Midbrain (tissue), 1 donor: ENCODE measurements at regions not wholly inside any gene's neighbourhood (a gene's known extent, or its start where the extent isn't known, plus 50 kb on each side); places are given as distances from the start of the nearest gene placed in this dataset.
"Not testable (repeated sequence)": the region's sequence is repeated elsewhere in the genome, so short reads cannot be mapped to it uniquely, and the experiment has no call there.

ENCODE experiments used
- DNase-seq: peaks from one replicate; lab custom pipeline; 2025; lab: John Stamatoyannopoulos, UW

- DNase-seq: no peak
Observed at GRCh38 chr9:15113288-15113687, 193.7 kb downstream of the TTC39B start.

GRCh38 chr9:15111071-15111470 is 195.9 kb downstream of the TTC39B start:
- DNase-seq: no peak

GRCh38 chr9:15104826-15105420 is 194.7 kb upstream of the FREM1 start:
- no peak for DNase-seq

GRCh38 chr9:15103290-15103689 is 193.1 kb upstream of the FREM1 start:
- no peak for DNase-seq

- DNase-seq: no peak
Observed at GRCh38 chr9:15101095-15101494, 190.9 kb upstream of the FREM1 start.

- DNase-seq: no peak
Observed at GRCh38 chr9:15100571-15100970, 190.3 kb upstream of the FREM1 start.

- DNase-seq: no peak
Observed at GRCh38 chr9:15096972-15097371, 186.7 kb upstream of the FREM1 start.

GRCh38 chr9:15086778-15087324 is 176.6 kb upstream of the FREM1 start:
- DNase-seq: no peak

- DNase-seq: no peak
Observed at GRCh38 chr9:15086156-15086763, 176.0 kb upstream of the FREM1 start.

- DNase-seq: no peak
Observed at GRCh38 chr9:15081021-15081753, 171.0 kb upstream of the FREM1 start.

- no peak for DNase-seq
Observed at GRCh38 chr9:15080401-15080800, 170.2 kb upstream of the FREM1 start.

- no peak for DNase-seq
Observed at GRCh38 chr9:15079989-15080388, 169.8 kb upstream of the FREM1 start.

- DNase-seq: no peak
Observed at GRCh38 chr9:15077946-15078729, 167.9 kb upstream of the FREM1 start.

- DNase-seq: no peak
Observed at GRCh38 chr9:15073620-15074019, 163.4 kb upstream of the FREM1 start.

GRCh38 chr9:15070716-15071115 is 160.5 kb upstream of the FREM1 start:
- DNase-seq: no peak

GRCh38 chr9:15069106-15069505 is 158.9 kb upstream of the FREM1 start:
- DNase-seq: no peak

- no peak for DNase-seq
Observed at GRCh38 chr9:15068261-15068660, 158.0 kb upstream of the FREM1 start.

- DNase-seq: no peak
Observed at GRCh38 chr9:15059003-15059402, 148.8 kb upstream of the FREM1 start.

GRCh38 chr9:15058236-15058635 is 148.0 kb upstream of the FREM1 start:
- no peak for DNase-seq

GRCh38 chr9:15055284-15055683 is 145.1 kb upstream of the FREM1 start:
- not testable (repeated sequence) for DNase-seq

- no peak for DNase-seq
Observed at GRCh38 chr9:15048772-15049171, 138.5 kb upstream of the FREM1 start.

GRCh38 chr9:15047028-15047551 is 136.9 kb upstream of the FREM1 start:
- no peak for DNase-seq
